ENCODE measurements at regions not wholly inside any gene's neighbourhood (a gene's known extent, or its start where the extent isn't known, plus 50 kb on each side); places are given as distances from the start of the nearest gene placed in this dataset.

DNA sequence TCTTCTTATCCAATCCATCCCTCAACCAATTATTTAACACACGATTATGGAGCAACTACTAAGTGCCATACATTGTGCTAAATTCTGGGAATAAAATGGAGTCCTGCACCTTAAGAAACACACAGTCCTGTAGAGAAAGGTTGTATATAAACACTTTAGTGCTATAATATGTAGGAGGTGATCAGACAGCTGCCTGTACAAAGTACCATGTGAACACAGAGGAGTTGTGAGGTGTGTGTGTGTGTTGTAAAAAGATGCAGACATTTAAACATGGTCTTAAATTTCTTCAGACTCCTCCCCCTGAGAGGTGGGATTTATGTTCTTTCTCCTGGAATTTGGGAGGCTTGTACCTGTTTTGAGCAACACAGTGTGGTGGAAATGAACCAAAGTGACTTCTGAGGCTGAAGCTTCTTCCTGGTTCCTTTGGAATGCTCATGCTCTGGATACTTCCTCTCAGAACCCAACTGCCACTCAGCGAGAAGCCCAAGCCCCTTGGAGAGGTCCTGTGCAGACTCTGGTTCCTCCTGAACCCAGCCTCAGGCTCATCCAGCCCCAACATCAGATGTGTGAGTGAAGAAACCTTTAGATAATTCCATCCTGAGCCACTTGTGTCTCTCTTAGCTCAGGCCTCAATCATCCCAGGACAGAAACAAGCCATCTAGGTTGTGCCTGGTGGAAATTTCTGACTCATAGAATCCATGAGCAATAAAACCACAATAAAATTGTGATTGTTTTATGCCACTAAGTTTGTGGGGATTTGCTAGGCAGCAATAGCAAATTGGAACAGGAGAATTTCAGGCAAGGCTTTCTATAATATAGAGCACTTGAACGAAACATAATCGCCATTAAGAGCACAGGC is 161.2 kb upstream of the FAM3C start:
- TF ChIP-seq TAF1 (IDR thresholded peaks at IDR 0.05; ENCODE audit: low read depth, low read length) (no peak), POLR2A (IDR thresholded peaks at IDR 0.05; ENCODE audit: low read depth, low read length) (no peak)

Data from GM12891 (cell line).